ENCODE measurements at regions not wholly inside any gene's neighbourhood (a gene's known extent, or its start where the extent isn't known, plus 50 kb on each side); places are given as distances from the start of the nearest gene placed in this dataset.

- no peak for DNase-seq (ENCODE audit: extremely low read depth, insufficient read length)
- no peak for TF ChIP-seq CTCF (IDR thresholded peaks at IDR 0.05; ENCODE audit: insufficient read depth, low read length, poor library complexity, severe bottlenecking)
- Histone ChIP-seq H3K4me3 (replicated peaks; ENCODE audit: low read depth, low read length) (no peak overlapping the region), H3K36me3 (ENCODE audit: control insufficient read depth, insufficient read depth, low read length) (no peaks in the 10 kb centered on the region), H3K27me3 (replicated peaks; ENCODE audit: control insufficient read depth, insufficient read depth, low read length) (no peaks in the 10 kb centered on the region)
Measured at GRCh38 chr6:114600381-114600780, 257.6 kb upstream of the HS3ST5 start.

GRCh38 chr6:114595591-114595990 lies 252.8 kb upstream of the HS3ST5 start:
- Histone ChIP-seq H3K36me3 (ENCODE audit: control insufficient read depth, insufficient read depth, low read length) (no peaks in the 10 kb centered on the region), H3K27me3 (replicated peaks; ENCODE audit: control insufficient read depth, insufficient read depth, low read length) (no peaks in the 10 kb centered on the region), H3K4me3 (replicated peaks; ENCODE audit: low read depth, low read length) (no peak overlapping the region)
- TF ChIP-seq CTCF (IDR thresholded peaks at IDR 0.05; ENCODE audit: insufficient read depth, low read length, poor library complexity, severe bottlenecking), result no peak
- no peak for DNase-seq (ENCODE audit: extremely low read depth, insufficient read length)

- no peak for DNase-seq (ENCODE audit: extremely low read depth, insufficient read length)
- H3K27me3 ChIP-seq (replicated peaks; ENCODE audit: control insufficient read depth, insufficient read depth, low read length), result no peaks in the 10 kb centered on the region
- TF ChIP-seq CTCF (IDR thresholded peaks at IDR 0.05; ENCODE audit: insufficient read depth, low read length, poor library complexity, severe bottlenecking), result no peak
- H3K36me3 ChIP-seq (ENCODE audit: control insufficient read depth, insufficient read depth, low read length), result no peaks in the 10 kb centered on the region
- no peak overlapping the region for H3K4me3 ChIP-seq (replicated peaks; ENCODE audit: low read depth, low read length)
Measured at GRCh38 chr6:114595186-114595585, 252.4 kb upstream of the HS3ST5 start.

GRCh38 chr6:114592506-114592905 lies 249.7 kb upstream of the HS3ST5 start:
- Histone ChIP-seq H3K4me3 (replicated peaks; ENCODE audit: low read depth, low read length) (no peak overlapping the region), H3K27me3 (replicated peaks; ENCODE audit: control insufficient read depth, insufficient read depth, low read length) (no peaks in the 10 kb centered on the region), H3K36me3 (ENCODE audit: control insufficient read depth, insufficient read depth, low read length) (no peaks in the 10 kb centered on the region)
- no peak for DNase-seq (ENCODE audit: extremely low read depth, insufficient read length)
- no peak for TF ChIP-seq CTCF (IDR thresholded peaks at IDR 0.05; ENCODE audit: insufficient read depth, low read length, poor library complexity, severe bottlenecking)

GRCh38 chr6:114588726-114589125 lies 245.9 kb upstream of the HS3ST5 start:
- DNase-seq (ENCODE audit: extremely low read depth, insufficient read length), result no peak
- Histone ChIP-seq H3K27me3 (replicated peaks; ENCODE audit: control insufficient read depth, insufficient read depth, low read length) (no peaks in the 10 kb centered on the region), H3K4me3 (replicated peaks; ENCODE audit: low read depth, low read length) (no peak overlapping the region), H3K36me3 (ENCODE audit: control insufficient read depth, insufficient read depth, low read length) (no peaks in the 10 kb centered on the region)
- no peak for TF ChIP-seq CTCF (IDR thresholded peaks at IDR 0.05; ENCODE audit: insufficient read depth, low read length, poor library complexity, severe bottlenecking)

- Histone ChIP-seq H3K4me3 (replicated peaks; ENCODE audit: low read depth, low read length) (no peak overlapping the region), H3K36me3 (ENCODE audit: control insufficient read depth, insufficient read depth, low read length) (no peaks in the 10 kb centered on the region), H3K27me3 (replicated peaks; ENCODE audit: control insufficient read depth, insufficient read depth, low read length) (no peaks in the 10 kb centered on the region)
- no peak for TF ChIP-seq CTCF (IDR thresholded peaks at IDR 0.05; ENCODE audit: insufficient read depth, low read length, poor library complexity, severe bottlenecking)
- DNase-seq (ENCODE audit: extremely low read depth, insufficient read length), result no peak
Measured at GRCh38 chr6:114586298-114586697, 243.5 kb upstream of the HS3ST5 start.
